ENCODE measurements at regions not wholly inside any gene's neighbourhood (a gene's known extent, or its start where the extent isn't known, plus 50 kb on each side); places are given as distances from the start of the nearest gene placed in this dataset.
"Not testable (repeated sequence)": the region's sequence is repeated elsewhere in the genome, so short reads cannot be mapped to it uniquely, and the experiment has no call there.

DNA sequence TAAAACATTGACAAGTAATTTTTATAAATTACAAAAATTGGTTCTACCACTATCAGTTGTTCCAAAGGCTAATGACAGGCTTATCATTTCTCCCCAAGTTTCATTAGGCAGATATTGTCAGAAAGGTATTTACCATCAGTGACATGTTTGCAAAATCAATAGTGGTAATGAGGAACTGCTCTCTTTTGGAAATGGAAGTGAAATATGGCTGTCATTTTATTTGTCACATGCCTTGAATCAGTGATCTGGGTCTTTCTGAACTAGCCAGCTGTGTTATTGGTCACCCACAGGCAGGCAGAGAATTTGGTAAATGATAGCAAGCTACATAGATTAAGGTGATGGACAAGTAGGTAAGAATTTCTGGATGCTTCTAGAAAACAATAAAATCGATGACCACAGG, 268.0 kb upstream of the ARHGEF26 start:
- no peak overlapping the region for H3K27ac Mint-ChIP-seq
- no peaks in the 10 kb centered on the region for H3K9me3 Mint-ChIP-seq
- H3K4me1 Mint-ChIP-seq, result peaks cover 11% of the 10 kb centered on the region
- no peak overlapping the region for H3K4me3 Mint-ChIP-seq
- no peaks in the 10 kb centered on the region for H3K36me3 Mint-ChIP-seq
- peaks cover 2% of the 10 kb centered on the region for H3K27me3 Mint-ChIP-seq (ENCODE audit: low read depth)
- TF ChIP-seq, protein P1, sequence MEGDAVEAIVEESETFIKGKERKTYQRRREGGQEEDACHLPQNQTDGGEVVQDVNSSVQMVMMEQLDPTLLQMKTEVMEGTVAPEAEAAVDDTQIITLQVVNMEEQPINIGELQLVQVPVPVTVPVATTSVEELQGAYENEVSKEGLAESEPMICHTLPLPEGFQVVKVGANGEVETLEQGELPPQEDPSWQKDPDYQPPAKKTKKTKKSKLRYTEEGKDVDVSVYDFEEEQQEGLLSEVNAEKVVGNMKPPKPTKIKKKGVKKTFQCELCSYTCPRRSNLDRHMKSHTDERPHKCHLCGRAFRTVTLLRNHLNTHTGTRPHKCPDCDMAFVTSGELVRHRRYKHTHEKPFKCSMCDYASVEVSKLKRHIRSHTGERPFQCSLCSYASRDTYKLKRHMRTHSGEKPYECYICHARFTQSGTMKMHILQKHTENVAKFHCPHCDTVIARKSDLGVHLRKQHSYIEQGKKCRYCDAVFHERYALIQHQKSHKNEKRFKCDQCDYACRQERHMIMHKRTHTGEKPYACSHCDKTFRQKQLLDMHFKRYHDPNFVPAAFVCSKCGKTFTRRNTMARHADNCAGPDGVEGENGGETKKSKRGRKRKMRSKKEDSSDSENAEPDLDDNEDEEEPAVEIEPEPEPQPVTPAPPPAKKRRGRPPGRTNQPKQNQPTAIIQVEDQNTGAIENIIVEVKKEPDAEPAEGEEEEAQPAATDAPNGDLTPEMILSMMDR (IDR thresholded peaks at IDR 0.05; ENCODE audit: unreplicated experiment), result no peak
- DNase-seq (ENCODE audit: low spot score in 2 of 2, unreplicated experiment in 2 of 2), result no peak

DNA sequence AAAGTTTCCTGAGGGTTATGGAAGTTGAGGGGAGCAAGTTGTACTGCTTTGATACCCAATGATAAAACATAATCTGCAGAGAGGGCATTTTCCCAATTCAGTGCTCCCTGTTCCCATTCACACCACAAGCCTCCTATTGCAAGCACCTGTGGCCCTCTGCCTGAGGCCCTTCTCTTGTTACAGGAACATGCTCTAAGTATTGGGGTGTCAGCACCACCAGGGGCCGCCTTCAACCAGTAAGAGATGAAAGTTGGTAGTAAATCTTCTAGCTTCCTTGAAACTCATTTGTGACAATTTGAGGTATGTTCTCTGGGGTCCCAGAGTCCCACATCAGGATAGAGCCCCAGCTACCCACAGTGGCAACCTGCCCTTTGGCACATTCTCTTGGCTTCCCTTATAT, 265.4 kb upstream of the ARHGEF26 start:
- Mint-ChIP-seq H3K27me3 (ENCODE audit: low read depth) (peaks cover 2% of the 10 kb centered on the region), H3K27ac (no peak overlapping the region), H3K4me3 (no peak overlapping the region), H3K4me1 (peaks cover 11% of the 10 kb centered on the region), H3K36me3 (no peaks in the 10 kb centered on the region), H3K9me3 (no peaks in the 10 kb centered on the region)
- DNase-seq (ENCODE audit: low spot score in 2 of 2, unreplicated experiment in 2 of 2), result no peak
- TF ChIP-seq, protein P1 (IDR thresholded peaks at IDR 0.05; ENCODE audit: unreplicated experiment), result no peak

- H3K9me3 Mint-ChIP-seq, result no peaks in the 10 kb centered on the region
- TF ChIP-seq, protein P1 (IDR thresholded peaks at IDR 0.05; ENCODE audit: unreplicated experiment), result no peak
- H3K27ac Mint-ChIP-seq, result no peak overlapping the region
- peaks cover 2% of the 10 kb centered on the region for H3K27me3 Mint-ChIP-seq (ENCODE audit: low read depth)
- peaks cover 11% of the 10 kb centered on the region for H3K4me1 Mint-ChIP-seq
- no peak overlapping the region for H3K4me3 Mint-ChIP-seq
- no peaks in the 10 kb centered on the region for H3K36me3 Mint-ChIP-seq
- no peak for DNase-seq (ENCODE audit: low spot score in 2 of 2, unreplicated experiment in 2 of 2)
Measured at GRCh38 chr3:153856932-153857331, 264.3 kb upstream of the ARHGEF26 start.

- DNase-seq (ENCODE audit: low spot score in 2 of 2, unreplicated experiment in 2 of 2), result no peak
- Mint-ChIP-seq H3K27me3 (ENCODE audit: low read depth) (no peaks in the 10 kb centered on the region), H3K4me3 (no peak overlapping the region), H3K9me3 (peaks cover 15% of the 10 kb centered on the region), H3K36me3 (no peaks in the 10 kb centered on the region), H3K27ac (no peak overlapping the region), H3K4me1 (no peaks in the 10 kb centered on the region)
- TF ChIP-seq, protein P1 (IDR thresholded peaks at IDR 0.05; ENCODE audit: unreplicated experiment), result no peak
Measured at GRCh38 chr3:153864793-153865192, 256.4 kb upstream of the ARHGEF26 start.

DNA sequence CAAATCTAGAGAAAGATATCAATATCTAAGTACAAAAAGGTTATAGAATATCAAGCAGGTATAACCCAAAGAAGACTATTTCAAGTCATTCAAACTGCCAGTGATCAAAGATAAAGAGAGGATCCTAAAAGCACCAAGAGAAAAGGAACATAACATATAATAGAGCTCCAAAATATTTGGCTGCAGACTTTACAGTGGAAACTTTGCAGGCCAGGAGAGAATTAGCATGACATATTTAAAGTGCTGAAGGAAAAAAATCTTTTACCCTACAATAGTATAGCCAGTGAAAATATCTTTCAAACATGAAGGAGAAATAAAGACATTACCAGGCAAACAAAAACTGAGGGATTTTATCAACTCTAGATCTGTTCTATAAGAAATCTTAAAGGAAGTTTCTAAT, 254.3 kb upstream of the ARHGEF26 start:
- Mint-ChIP-seq H3K4me3 (no peak overlapping the region), H3K4me1 (no peaks in the 10 kb centered on the region), H3K27me3 (ENCODE audit: low read depth) (peaks cover 2% of the 10 kb centered on the region), H3K27ac (no peak overlapping the region), H3K9me3 (peaks cover 27% of the 10 kb centered on the region), H3K36me3 (no peaks in the 10 kb centered on the region)
- TF ChIP-seq, protein P1 (IDR thresholded peaks at IDR 0.05; ENCODE audit: unreplicated experiment), result no peak
- no peak for DNase-seq (ENCODE audit: low spot score in 2 of 2, unreplicated experiment in 2 of 2)

- H3K27me3 Mint-ChIP-seq (ENCODE audit: low read depth); H3K36me3 Mint-ChIP-seq; DNase-seq (ENCODE audit: low spot score in 2 of 2, unreplicated experiment in 2 of 2); H3K4me1 Mint-ChIP-seq; H3K4me3 Mint-ChIP-seq; H3K27ac Mint-ChIP-seq: not testable (repeated sequence)
- TF ChIP-seq, protein P1 (IDR thresholded peaks at IDR 0.05; ENCODE audit: unreplicated experiment), result peak; percentile 14
- H3K9me3 Mint-ChIP-seq, result peaks cover 34% of the 10 kb centered on the region
Measured at GRCh38 chr3:153874348-153874747, 246.8 kb upstream of the ARHGEF26 start.
